Upper lobe of left lung (tissue), 6 donors: ENCODE measurements at regions not wholly inside any gene's neighbourhood (a gene's known extent, or its start where the extent isn't known, plus 50 kb on each side); places are given as distances from the start of the nearest gene placed in this dataset.
"Not testable (repeated sequence)": the region's sequence is repeated elsewhere in the genome, so short reads cannot be mapped to it uniquely, and the experiment has no call there.

Experiments used
- ATAC-seq, 2 donors: fragments of 200-7000 bp; cut with Tn5 transposase; one replicate each; pipeline ENCODE4 v1.9.1; 2022; ENCODE audit warnings: mild to moderate bottlenecking in 2 of 2, moderate library complexity in 2 of 2; ENCODE audit not compliant: low FRiP score in 2 of 2
- DNase-seq, 2 donors: peaks; one replicate each; pipeline ENCODE4 v3.0.0-alpha.2; 2019 to 2020
- H3K27ac ChIP-seq, 4 donors: fragments of 200-600 bp; sonication (generic); one replicate each; pipeline ENCODE4 v1.5.1; 2016 to 2019
- H3K27me3 ChIP-seq, 4 donors: fragments of 200-600 bp; sonication (generic); one replicate each; pipeline ENCODE4 v1.5.1; 2017 to 2019
- H3K36me3 ChIP-seq, 4 donors: fragments of 200-600 bp; sonication (generic); one replicate each; pipeline ENCODE4 v1.5.1; 2016 to 2019
- H3K4me1 ChIP-seq, 4 donors: fragments of 200-600 bp; sonication (generic); one replicate each; pipeline ENCODE4 v1.5.1; 2018 to 2019
- H3K4me3 ChIP-seq, 4 donors: fragments of 200-600 bp; sonication (generic); one replicate each; pipeline ENCODE4 v1.5.1; 2017 to 2019; ENCODE audit warnings: mild to moderate bottlenecking in 2 of 4, moderate library complexity in 1 of 4
- H3K9me3 ChIP-seq, 4 donors: fragments of 200-600 bp; sonication (generic); one replicate each; pipeline ENCODE4 v1.5.1; 2018 to 2019
- CTCF ChIP-seq, 6 experiments: fragments of 450-650 bp in 4 of 6; fragments of 200-600 bp in 2 of 6; sonication (generic) in 2 of 6; IDR thresholded peaks; one replicate each; pipeline ENCODE4 v1.5.1; 2016 to 2019; ENCODE audit warnings: antibody characterized with exemption in 6 of 6
- EP300 ChIP-seq, 4 donors: sonication (generic); formaldehyde crosslinking; IDR thresholded peaks; one replicate each; pipeline ENCODE4 v1.5.1; 2017; ENCODE audit warnings: antibody characterized with exemption in 4 of 4, control low read depth in 2 of 4
- POLR2A ChIP-seq, 4 donors: fragments of 450-650 bp; IDR thresholded peaks; one replicate each; pipeline ENCODE4 v1.5.1; 2016 to 2017; ENCODE audit warnings: antibody characterized with exemption in 4 of 4, mild to moderate bottlenecking in 2 of 4
- POLR2AphosphoS5 ChIP-seq, 2 donors: sonication (generic); formaldehyde crosslinking; IDR thresholded peaks; one replicate each; pipeline ENCODE4 v1.5.1; 2017; ENCODE audit warnings: antibody characterized with exemption in 2 of 2
- WGBS, 2 donors: methylation state at CpG; one replicate each; pipeline ENCODE4 v1.1.5; 2017 to 2018; 5-methylcytosine and 5-hydroxymethylcytosine counted together
- donor health status: DM: no; HTN: no; CAD: no; lungs with moderate emphysema.
- donor health status: DM: no; HTN: yes; CAD: no; lungs with severe emphysema.

- Histone ChIP-seq H3K4me1 (no peaks in the 10 kb centered on the region), H3K36me3 (no peaks in the 10 kb centered on the region), H3K9me3 (no peaks in the 10 kb centered on the region), H3K27ac (no peak overlapping the region), H3K27me3 (no peaks in the 10 kb centered on the region), H3K4me3 (no peak overlapping the region)
- ATAC-seq (no peak), DNase-seq (no peak)
- TF ChIP-seq POLR2A (IDR thresholded peaks at IDR 0.05) (no peak), EP300 (IDR thresholded peaks at IDR 0.05) (no peak), POLR2AphosphoS5 (IDR thresholded peaks at IDR 0.05) (no peak), CTCF (IDR thresholded peaks at IDR 0.05) (no peak)
- WGBS, 2 donors, result 74 to 83% methylated on average over 2 of the region's 2 CpGs
These were observed 535.0 kb upstream of the NRP1 start for GRCh38 chr10:33869481-33869880.

- Histone ChIP-seq H3K4me3 (no peak overlapping the region), H3K36me3 (no peaks in the 10 kb centered on the region), H3K27me3 (no peaks in the 10 kb centered on the region), H3K4me1 (no peaks in the 10 kb centered on the region), H3K9me3 (no peaks in the 10 kb centered on the region), H3K27ac (no peak overlapping the region)
- DNase-seq (no peak), ATAC-seq (peak in 1 of 2 donors; percentile 42)
- TF ChIP-seq POLR2A (IDR thresholded peaks at IDR 0.05) (no peak), CTCF (IDR thresholded peaks at IDR 0.05) (no peak), POLR2AphosphoS5 (IDR thresholded peaks at IDR 0.05) (no peak), EP300 (IDR thresholded peaks at IDR 0.05) (no peak)
- WGBS, 2 donors, result 63 to 67% methylated on average over 3 of the region's 3 CpGs
These were observed 534.6 kb upstream of the NRP1 start for GRCh38 chr10:33869028-33869427.

- 74 to 80% methylated on average over 8 of the region's 8 CpGs for WGBS, 2 donors
- H3K4me3 ChIP-seq, H3K27ac ChIP-seq, ATAC-seq, H3K36me3 ChIP-seq, H3K27me3 ChIP-seq, H3K4me1 ChIP-seq, DNase-seq, H3K9me3 ChIP-seq: not testable (repeated sequence)
These were observed 532.8 kb upstream of the NRP1 start for GRCh38 chr10:33867199-33867789.

- no peaks in the 10 kb centered on the region for H3K27me3 ChIP-seq
- no peak for DNase-seq
- no peak overlapping the region for H3K4me3 ChIP-seq
- H3K9me3 ChIP-seq, result no peaks in the 10 kb centered on the region
- no peaks in the 10 kb centered on the region for H3K36me3 ChIP-seq
- H3K27ac ChIP-seq, result no peak overlapping the region
- TF ChIP-seq POLR2AphosphoS5 (IDR thresholded peaks at IDR 0.05), result no peak
- TF ChIP-seq EP300 (IDR thresholded peaks at IDR 0.05), result no peak
- no peak for TF ChIP-seq POLR2A (IDR thresholded peaks at IDR 0.05)
- no peak for TF ChIP-seq CTCF (IDR thresholded peaks at IDR 0.05)
- 82 to 86% methylated on average over 3 of the region's 3 CpGs for WGBS, 2 donors
- no peak for ATAC-seq
- H3K4me1 ChIP-seq, result peaks cover 0 to 4% (median 2%) of the 10 kb centered on the region in 4 donors
These were observed 528.9 kb upstream of the NRP1 start for GRCh38 chr10:33863352-33863751.

- no peak overlapping the region for H3K4me3 ChIP-seq
- no peak overlapping the region for H3K27ac ChIP-seq
- TF ChIP-seq POLR2AphosphoS5 (IDR thresholded peaks at IDR 0.05) (no peak), CTCF (IDR thresholded peaks at IDR 0.05) (no peak), EP300 (IDR thresholded peaks at IDR 0.05) (no peak), POLR2A (IDR thresholded peaks at IDR 0.05) (no peak)
- peaks cover 0 to 4% (median 2%) of the 10 kb centered on the region in 4 donors for H3K4me1 ChIP-seq
- ATAC-seq (no peak), DNase-seq (peak in 1 of 2 donors; percentile 50)
- WGBS, 2 donors, result 94% methylated on average over 12 of the region's 12 CpGs
- H3K27me3 ChIP-seq, result no peaks in the 10 kb centered on the region
- H3K9me3 ChIP-seq, result no peaks in the 10 kb centered on the region
- no peaks in the 10 kb centered on the region for H3K36me3 ChIP-seq
These were observed 528.2 kb upstream of the NRP1 start for GRCh38 chr10:33862536-33863105.
